B cell (primary cell): ENCODE measurements at regions not wholly inside any gene's neighbourhood (a gene's known extent, or its start where the extent isn't known, plus 50 kb on each side); places are given as distances from the start of the nearest gene placed in this dataset.

Source experiments
- ATAC-seq: fragments of 200-7000 bp; cut with Tn5 transposase; one replicate; pipeline ENCODE4 v1.10.0; 2021; ENCODE audit warnings: low read depth, mild to moderate bottlenecking, moderate number of reproducible peaks, moderate library complexity
- CTCF ChIA-PET: fragments of 350-600 bp; sonication (Branson Sonifier 250); formaldehyde crosslinking; loops from one replicate; lab custom pipeline; 2021; ENCODE audit warnings: antibody characterized with exemption, inconsistent platforms; lab: Charles Lee
- POLR2A ChIA-PET: fragments of 350-600 bp; sonication (Branson Sonifier 250); formaldehyde crosslinking; loops from one replicate; lab custom pipeline; 2021; ENCODE audit warnings: antibody characterized with exemption; lab: Charles Lee
- DNase-seq: peaks from one replicate; pipeline ENCODE4 v3.0.0; 2013
- H2AFZ ChIP-seq: 2 replicates; pipeline ENCODE4 v1.6.1; 2012; ENCODE audit warnings: mild to moderate bottlenecking, low read depth, low read length; ENCODE audit not compliant: insufficient read depth, poor library complexity, severe bottlenecking
- H3K27ac ChIP-seq, 2 donors: 1 replicate in 1 of 2; 2 replicates in 1 of 2; pipeline ENCODE4 v1.5.1; 2012 to 2013; ENCODE audit warnings: low read length in 2 of 2, mild to moderate bottlenecking in 2 of 2, moderate library complexity in 1 of 2
- H3K27me3 ChIP-seq, 4 experiments: fragments of 200-600 bp in 1 of 4; sonication (generic) in 1 of 4; replicated peaks in 1 of 4; 1 replicate in 2 of 4; 2 replicates in 2 of 4; pipeline versions ENCODE4 v1.6.1 to v1.7.0; 2013 to 2016; ENCODE audit warnings: low read length in 3 of 4, mild to moderate bottlenecking in 2 of 4, mixed read lengths in 1 of 4, moderate library complexity in 1 of 4; ENCODE audit not compliant: insufficient read depth in 4 of 4, control insufficient read depth in 3 of 4; ENCODE audit errors: control extremely low read depth in 1 of 4
- H3K36me3 ChIP-seq, 2 experiments: replicated peaks in 1 of 2; 1 replicate in 1 of 2; 2 replicates in 1 of 2; pipeline versions ENCODE4 v1.6.1 to v1.7.1; 2013; ENCODE audit warnings: low read length in 1 of 2; ENCODE audit not compliant: insufficient read depth in 2 of 2, control insufficient read depth in 1 of 2; ENCODE audit errors: control extremely low read depth in 1 of 2, extremely low read depth in 1 of 2
- H3K4me1 ChIP-seq, 2 donors: fragments of 200-600 bp in 1 of 2; sonication (generic) in 1 of 2; 1 replicate in 1 of 2; 2 replicates in 1 of 2; pipeline versions ENCODE4 v1.5.1 to v1.6.1; 2013 to 2017; ENCODE audit warnings: low read length in 2 of 2; ENCODE audit not compliant: control insufficient read depth in 2 of 2, insufficient read depth in 2 of 2
- H3K4me2 ChIP-seq: replicated peaks from 2 replicates; pipeline ENCODE3; 2012; ENCODE audit warnings: mild to moderate bottlenecking, low read depth, low read length; ENCODE audit not compliant: poor library complexity, severe bottlenecking
- H3K4me3 ChIP-seq, 5 experiments: fragments of 200-600 bp in 1 of 5; sonication (generic) in 1 of 5; 1 replicate in 3 of 5; 2 replicates in 2 of 5; pipeline versions ENCODE4 v1.5.1 to v1.7.0; 2011 to 2016; ENCODE audit warnings: low read length in 4 of 5, mild to moderate bottlenecking in 4 of 5, low read depth in 2 of 5, control low read depth in 1 of 5, moderate library complexity in 1 of 5; ENCODE audit not compliant: insufficient read depth in 1 of 5; ENCODE audit errors: control extremely low read depth in 1 of 5, extremely low read depth in 1 of 5
- H3K79me2 ChIP-seq: fragments of 200-600 bp; sonication (generic); one replicate; pipeline ENCODE4 v1.6.0; 2016; ENCODE audit warnings: low read length; ENCODE audit not compliant: control insufficient read depth, insufficient read depth
- H3K9ac ChIP-seq: fragments of 200-600 bp; sonication (generic); 2 replicates; pipeline ENCODE4 v1.6.1; 2017; ENCODE audit warnings: mild to moderate bottlenecking, low read length, moderate library complexity
- H3K9me3 ChIP-seq, 3 donors: one replicate each; pipeline versions ENCODE4 v1.6.1 to v1.7.1; 2013; ENCODE audit warnings: low read length in 2 of 3; ENCODE audit not compliant: control insufficient read depth in 2 of 3, insufficient read depth in 1 of 3; ENCODE audit errors: control extremely low read depth in 1 of 3
- H4K20me1 ChIP-seq: 2 replicates; pipeline ENCODE4 v1.6.0; 2012; ENCODE audit warnings: mild to moderate bottlenecking, low read length; ENCODE audit not compliant: insufficient read depth, control insufficient read depth, poor library complexity, severe bottlenecking
- H3K27ac Mint-ChIP-seq: one replicate; pipeline ENCODE4 v1.8.0; 2021; ENCODE audit warnings: mixed read lengths
- H3K27me3 Mint-ChIP-seq: one replicate; pipeline ENCODE4 v1.8.0; 2021; ENCODE audit warnings: mixed read lengths
- H3K4me1 Mint-ChIP-seq: one replicate; pipeline ENCODE4 v1.8.0; 2021; ENCODE audit warnings: mixed read lengths
- H3K4me3 Mint-ChIP-seq: one replicate; pipeline ENCODE4 v1.8.0; 2021; ENCODE audit warnings: mixed read lengths
- H3K9me3 Mint-ChIP-seq: one replicate; pipeline ENCODE4 v1.8.0; 2022; ENCODE audit warnings: mixed read lengths; ENCODE audit not compliant: insufficient read depth
- EZH2 ChIP-seq: IDR thresholded peaks from 2 replicates; pipeline ENCODE4 v1.6.1; 2012; ENCODE audit warnings: borderline replicate concordance, low read depth, mild to moderate bottlenecking, moderate library complexity, low read length; ENCODE audit not compliant: insufficient read depth, poor library complexity, severe bottlenecking
- WGBS: methylation state at CpG from one replicate; pipeline ENCODE4 v1.1.5; 2013; ENCODE audit warnings: missing lambda C conversion rate; ENCODE audit not compliant: insufficient coverage; 5-methylcytosine and 5-hydroxymethylcytosine counted together
- intact Hi-C: fragments of 100-400 bp; cut with micrococcal nuclease; formaldehyde crosslinking; loops from one replicate; pipeline ENCODE4 v1.10.0; 2022
- TF ChIP-seq, protein P1 (sequence below): fragments of 200-600 bp; IDR thresholded peaks from one replicate; pipeline ENCODE4 v1.8.0; 2022; ENCODE audit warnings: antibody characterized with exemption, mild to moderate bottlenecking

GRCh38 chr12:88310666-88311065, 168.6 kb downstream of the TMTC3 start:
- ChIA-PET POLR2A (no interaction called here), CTCF (no interaction called here)
- H3K27me3 Mint-ChIP-seq = no peaks in the 10 kb centered on the region
- Histone ChIP-seq H3K36me3 (no peaks in the 10 kb centered on the region), H3K79me2 (no peaks in the 10 kb centered on the region), H3K27ac (no peak overlapping the region), H4K20me1 (no peaks in the 10 kb centered on the region), H3K9ac (no peak overlapping the region), H2AFZ (no peak overlapping the region), H3K27me3 (no peaks in the 10 kb centered on the region), H3K4me2 (no peak overlapping the region), H3K4me3 (no peak overlapping the region), H3K4me1 (no peaks in the 10 kb centered on the region), H3K9me3 (no peaks in the 10 kb centered on the region)
- no peak for DNase-seq
- H3K4me3 Mint-ChIP-seq = no peak overlapping the region
- intact Hi-C loops = no loop called here
- H3K9me3 Mint-ChIP-seq = no peaks in the 10 kb centered on the region
- H3K4me1 Mint-ChIP-seq = no peaks in the 10 kb centered on the region
- WGBS = 100% methylated on average over 4 of the region's 6 CpGs
- no peak for ATAC-seq
- TF ChIP-seq, protein P1, sequence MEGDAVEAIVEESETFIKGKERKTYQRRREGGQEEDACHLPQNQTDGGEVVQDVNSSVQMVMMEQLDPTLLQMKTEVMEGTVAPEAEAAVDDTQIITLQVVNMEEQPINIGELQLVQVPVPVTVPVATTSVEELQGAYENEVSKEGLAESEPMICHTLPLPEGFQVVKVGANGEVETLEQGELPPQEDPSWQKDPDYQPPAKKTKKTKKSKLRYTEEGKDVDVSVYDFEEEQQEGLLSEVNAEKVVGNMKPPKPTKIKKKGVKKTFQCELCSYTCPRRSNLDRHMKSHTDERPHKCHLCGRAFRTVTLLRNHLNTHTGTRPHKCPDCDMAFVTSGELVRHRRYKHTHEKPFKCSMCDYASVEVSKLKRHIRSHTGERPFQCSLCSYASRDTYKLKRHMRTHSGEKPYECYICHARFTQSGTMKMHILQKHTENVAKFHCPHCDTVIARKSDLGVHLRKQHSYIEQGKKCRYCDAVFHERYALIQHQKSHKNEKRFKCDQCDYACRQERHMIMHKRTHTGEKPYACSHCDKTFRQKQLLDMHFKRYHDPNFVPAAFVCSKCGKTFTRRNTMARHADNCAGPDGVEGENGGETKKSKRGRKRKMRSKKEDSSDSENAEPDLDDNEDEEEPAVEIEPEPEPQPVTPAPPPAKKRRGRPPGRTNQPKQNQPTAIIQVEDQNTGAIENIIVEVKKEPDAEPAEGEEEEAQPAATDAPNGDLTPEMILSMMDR = no peak
- no peak for TF ChIP-seq EZH2
- H3K27ac Mint-ChIP-seq = no peak overlapping the region

GRCh38 chr12:88313554-88313953, 171.4 kb downstream of the TMTC3 start:
- ChIA-PET CTCF (no interaction called here), POLR2A (no interaction called here)
- no peak overlapping the region for H3K27ac ChIP-seq
- no peak overlapping the region for H3K4me3 ChIP-seq
- TF ChIP-seq EZH2 = no peak
- TF ChIP-seq, protein P1 = no peak
- H3K9ac ChIP-seq = no peak overlapping the region
- no CpG with 5 or more reads among the region's 1 CpG for WGBS
- no peaks in the 10 kb centered on the region for H3K4me1 ChIP-seq
- no peak overlapping the region for H3K27ac Mint-ChIP-seq
- no peaks in the 10 kb centered on the region for H3K27me3 ChIP-seq
- H3K4me3 Mint-ChIP-seq = no peak overlapping the region
- intact Hi-C loops = no loop called here
- no peak overlapping the region for H2AFZ ChIP-seq
- ATAC-seq = no peak
- no peaks in the 10 kb centered on the region for H3K9me3 ChIP-seq
- H3K4me2 ChIP-seq = no peak overlapping the region
- DNase-seq = no peak
- H4K20me1 ChIP-seq = no peaks in the 10 kb centered on the region
- H3K79me2 ChIP-seq = no peaks in the 10 kb centered on the region
- no peaks in the 10 kb centered on the region for H3K27me3 Mint-ChIP-seq
- no peaks in the 10 kb centered on the region for H3K9me3 Mint-ChIP-seq
- H3K36me3 ChIP-seq = no peaks in the 10 kb centered on the region
- H3K4me1 Mint-ChIP-seq = no peaks in the 10 kb centered on the region
